Prostate gland (tissue), 2 donors: ENCODE measurements at regions not wholly inside any gene's neighbourhood (a gene's known extent, or its start where the extent isn't known, plus 50 kb on each side); places are given as distances from the start of the nearest gene placed in this dataset.

Source experiments
- POLR2A ChIP-seq: fragments of 450-650 bp; IDR thresholded peaks from one replicate; pipeline ENCODE4 v1.6.1; 2016; ENCODE audit warnings: antibody characterized with exemption, mild to moderate bottlenecking
- POLR2AphosphoS5 ChIP-seq: sonication (generic); formaldehyde crosslinking; IDR thresholded peaks from one replicate; pipeline ENCODE4 v1.6.1; 2017; ENCODE audit warnings: antibody characterized with exemption
- TF ChIP-seq, protein P1 (sequence below), 4 experiments: fragments of 200-600 bp in 2 of 4; fragments of 450-650 bp in 2 of 4; sonication (generic) in 2 of 4; IDR thresholded peaks; 1 replicate in 3 of 4; 2 replicates in 1 of 4; pipeline ENCODE4 v1.5.1; 2016 to 2019; ENCODE audit warnings: antibody characterized with exemption in 4 of 4, mild to moderate bottlenecking in 2 of 4, moderate library complexity in 2 of 4

DNA sequence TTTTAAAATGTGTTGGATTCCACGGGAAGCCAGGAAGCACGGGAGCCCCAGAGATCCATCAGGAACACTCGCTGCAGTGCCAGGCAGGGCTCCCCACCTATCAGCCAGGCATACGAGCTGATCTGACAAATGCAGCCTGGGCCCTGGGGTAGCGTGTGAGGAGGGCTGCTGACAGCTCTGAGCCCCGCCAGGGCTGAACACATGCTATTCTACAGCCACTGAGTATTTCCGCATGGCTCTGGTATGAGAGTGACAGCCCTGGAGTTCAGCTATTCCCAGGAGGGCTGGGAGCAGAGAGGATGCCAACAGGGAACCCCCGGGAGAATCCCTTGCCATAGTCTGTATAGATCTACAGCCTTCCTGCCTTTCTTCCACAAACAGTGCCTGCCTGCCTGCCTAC, 237.3 kb upstream of the ZMIZ1 start:
- TF ChIP-seq, protein P1, sequence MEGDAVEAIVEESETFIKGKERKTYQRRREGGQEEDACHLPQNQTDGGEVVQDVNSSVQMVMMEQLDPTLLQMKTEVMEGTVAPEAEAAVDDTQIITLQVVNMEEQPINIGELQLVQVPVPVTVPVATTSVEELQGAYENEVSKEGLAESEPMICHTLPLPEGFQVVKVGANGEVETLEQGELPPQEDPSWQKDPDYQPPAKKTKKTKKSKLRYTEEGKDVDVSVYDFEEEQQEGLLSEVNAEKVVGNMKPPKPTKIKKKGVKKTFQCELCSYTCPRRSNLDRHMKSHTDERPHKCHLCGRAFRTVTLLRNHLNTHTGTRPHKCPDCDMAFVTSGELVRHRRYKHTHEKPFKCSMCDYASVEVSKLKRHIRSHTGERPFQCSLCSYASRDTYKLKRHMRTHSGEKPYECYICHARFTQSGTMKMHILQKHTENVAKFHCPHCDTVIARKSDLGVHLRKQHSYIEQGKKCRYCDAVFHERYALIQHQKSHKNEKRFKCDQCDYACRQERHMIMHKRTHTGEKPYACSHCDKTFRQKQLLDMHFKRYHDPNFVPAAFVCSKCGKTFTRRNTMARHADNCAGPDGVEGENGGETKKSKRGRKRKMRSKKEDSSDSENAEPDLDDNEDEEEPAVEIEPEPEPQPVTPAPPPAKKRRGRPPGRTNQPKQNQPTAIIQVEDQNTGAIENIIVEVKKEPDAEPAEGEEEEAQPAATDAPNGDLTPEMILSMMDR (IDR thresholded peaks at IDR 0.05): no peak
- TF ChIP-seq POLR2A (no peak), POLR2AphosphoS5 (no peak)
